Uterus (tissue), 2 donors: ENCODE measurements at regions not wholly inside any gene's neighbourhood (a gene's known extent, or its start where the extent isn't known, plus 50 kb on each side); places are given as distances from the start of the nearest gene placed in this dataset.

ENCODE experiments used
- POLR2A ChIP-seq, 2 donors: fragments of 450-650 bp; IDR thresholded peaks; one replicate each; pipeline ENCODE4 v1.6.1; 2016; ENCODE audit warnings: antibody characterized with exemption in 2 of 2, mild to moderate bottlenecking in 1 of 2, moderate library complexity in 1 of 2
- TF ChIP-seq, protein P1 (sequence below), 4 experiments: fragments of 200-600 bp in 2 of 4; fragments of 450-650 bp in 2 of 4; sonication (generic) in 2 of 4; IDR thresholded peaks; one replicate each; pipeline ENCODE4 v1.5.1; 2016 to 2019; ENCODE audit warnings: antibody characterized with exemption in 4 of 4, mild to moderate bottlenecking in 2 of 4, moderate library complexity in 1 of 4

DNA sequence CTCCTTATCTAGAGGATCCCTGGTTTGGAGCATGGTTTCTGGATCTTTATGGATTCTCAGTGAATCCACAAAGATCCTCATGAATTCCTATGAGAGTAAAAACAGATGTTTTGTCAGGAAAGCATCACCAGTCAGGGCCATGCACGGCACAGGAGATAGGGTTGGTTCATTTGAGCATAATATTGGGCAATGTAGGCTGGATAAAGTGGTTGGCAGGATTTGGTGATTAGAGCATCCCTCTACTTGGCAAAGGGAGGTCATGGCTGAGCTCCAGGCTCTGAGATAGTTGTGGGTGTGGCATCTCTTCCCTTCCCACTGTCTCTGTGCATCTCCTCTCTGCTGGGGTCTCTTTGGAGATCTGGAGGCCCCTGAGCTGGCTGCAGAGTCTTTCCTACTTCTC, 149.8 kb downstream of the DACT1 start:
- no peak for TF ChIP-seq POLR2A (IDR thresholded peaks at IDR 0.05)
- TF ChIP-seq, protein P1, sequence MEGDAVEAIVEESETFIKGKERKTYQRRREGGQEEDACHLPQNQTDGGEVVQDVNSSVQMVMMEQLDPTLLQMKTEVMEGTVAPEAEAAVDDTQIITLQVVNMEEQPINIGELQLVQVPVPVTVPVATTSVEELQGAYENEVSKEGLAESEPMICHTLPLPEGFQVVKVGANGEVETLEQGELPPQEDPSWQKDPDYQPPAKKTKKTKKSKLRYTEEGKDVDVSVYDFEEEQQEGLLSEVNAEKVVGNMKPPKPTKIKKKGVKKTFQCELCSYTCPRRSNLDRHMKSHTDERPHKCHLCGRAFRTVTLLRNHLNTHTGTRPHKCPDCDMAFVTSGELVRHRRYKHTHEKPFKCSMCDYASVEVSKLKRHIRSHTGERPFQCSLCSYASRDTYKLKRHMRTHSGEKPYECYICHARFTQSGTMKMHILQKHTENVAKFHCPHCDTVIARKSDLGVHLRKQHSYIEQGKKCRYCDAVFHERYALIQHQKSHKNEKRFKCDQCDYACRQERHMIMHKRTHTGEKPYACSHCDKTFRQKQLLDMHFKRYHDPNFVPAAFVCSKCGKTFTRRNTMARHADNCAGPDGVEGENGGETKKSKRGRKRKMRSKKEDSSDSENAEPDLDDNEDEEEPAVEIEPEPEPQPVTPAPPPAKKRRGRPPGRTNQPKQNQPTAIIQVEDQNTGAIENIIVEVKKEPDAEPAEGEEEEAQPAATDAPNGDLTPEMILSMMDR (IDR thresholded peaks at IDR 0.05) = no peak
